ENCODE measurements at regions not wholly inside any gene's neighbourhood (a gene's known extent, or its start where the extent isn't known, plus 50 kb on each side); places are given as distances from the start of the nearest gene placed in this dataset.
"Not testable (repeated sequence)": the region's sequence is repeated elsewhere in the genome, so short reads cannot be mapped to it uniquely, and the experiment has no call there.

DNA sequence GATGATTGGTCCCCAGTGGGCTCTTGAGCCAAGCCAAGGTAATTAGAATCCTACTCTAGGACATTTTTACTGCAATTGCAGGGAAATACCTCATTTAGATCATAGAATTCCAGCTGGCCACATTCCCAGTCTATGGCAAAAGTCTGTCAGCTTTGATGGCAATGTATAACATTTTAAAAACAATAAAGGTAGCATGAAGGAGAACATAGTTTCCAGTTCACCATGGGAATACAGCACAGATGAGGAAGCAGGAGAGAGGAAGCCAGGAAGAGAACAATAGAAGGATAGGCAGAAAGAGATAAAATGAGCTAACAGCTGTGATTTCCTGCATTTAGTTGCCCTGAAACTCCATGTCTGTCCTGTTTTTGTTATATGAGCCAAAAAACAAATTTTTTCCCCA lies 897.3 kb upstream of the DDX18 start:
- POLR2A ChIA-PET, result no interaction called here
- CTCF ChIA-PET, result no interaction called here

DNA sequence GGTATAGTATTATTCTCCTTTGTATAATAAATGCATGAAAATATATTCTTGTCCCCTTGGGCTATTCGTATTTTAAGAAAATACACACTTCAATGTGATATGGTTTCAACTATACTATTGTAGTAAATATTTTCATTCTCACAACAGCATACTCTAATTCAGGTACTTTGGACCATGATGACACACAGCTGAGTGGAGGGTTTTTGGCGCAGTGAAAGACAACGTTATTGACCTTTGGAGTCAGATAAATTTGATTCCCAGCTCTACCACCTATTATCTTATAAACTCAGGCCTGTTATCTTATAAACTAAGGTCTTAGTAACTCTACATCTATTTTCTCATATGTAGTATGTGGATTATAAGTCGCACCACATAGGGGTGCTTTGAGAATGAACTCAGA lies 895.9 kb upstream of the DDX18 start:
- POLR2A ChIA-PET, result no interaction called here
- CTCF ChIA-PET, result no interaction called here

DNA sequence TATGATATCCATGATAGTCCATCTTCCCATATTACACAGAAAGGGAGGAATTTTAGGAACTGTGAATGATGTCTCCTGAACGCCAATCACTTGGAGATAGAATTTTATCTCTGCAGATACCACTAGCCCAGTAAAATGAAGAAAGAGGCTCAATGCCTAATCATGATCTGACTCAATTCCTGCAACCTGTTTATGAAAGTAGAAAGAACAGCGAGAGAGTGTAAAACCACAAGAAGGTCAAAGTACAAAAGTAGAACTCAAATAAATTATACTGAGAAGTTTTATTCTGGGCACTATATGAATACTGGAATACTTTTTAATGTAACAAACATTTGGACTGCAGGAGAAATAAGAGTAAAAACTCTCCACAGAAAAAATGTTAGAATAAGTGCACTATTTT lies 892.1 kb upstream of the DDX18 start:
- CTCF ChIA-PET, result no interaction called here

DNA sequence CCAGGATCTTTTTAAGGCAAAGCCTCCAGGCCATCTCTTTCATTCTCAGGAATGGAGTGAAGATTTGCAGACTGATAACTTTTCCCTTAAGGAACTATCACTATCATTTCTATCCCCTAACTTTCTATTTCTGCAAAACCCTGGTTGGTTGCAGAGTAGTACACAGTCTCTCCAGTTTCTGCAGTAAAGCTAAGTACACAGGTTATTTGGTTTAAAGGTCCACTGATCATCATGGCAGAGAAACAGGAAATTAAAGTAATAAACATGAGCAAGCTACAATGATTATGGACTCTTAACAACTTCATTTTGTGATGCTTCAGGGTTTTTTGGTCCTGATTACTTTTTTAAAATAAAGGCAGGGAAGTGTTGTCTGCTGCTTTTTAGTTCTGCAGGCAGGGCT lies 890.0 kb upstream of the DDX18 start:
- ChIA-PET POLR2A (no interaction called here), CTCF (no interaction called here)

More for the DNA sequence above, 892.1 kb upstream of the DDX18 start:
- POLR2A ChIA-PET, result no interaction called here

DNA sequence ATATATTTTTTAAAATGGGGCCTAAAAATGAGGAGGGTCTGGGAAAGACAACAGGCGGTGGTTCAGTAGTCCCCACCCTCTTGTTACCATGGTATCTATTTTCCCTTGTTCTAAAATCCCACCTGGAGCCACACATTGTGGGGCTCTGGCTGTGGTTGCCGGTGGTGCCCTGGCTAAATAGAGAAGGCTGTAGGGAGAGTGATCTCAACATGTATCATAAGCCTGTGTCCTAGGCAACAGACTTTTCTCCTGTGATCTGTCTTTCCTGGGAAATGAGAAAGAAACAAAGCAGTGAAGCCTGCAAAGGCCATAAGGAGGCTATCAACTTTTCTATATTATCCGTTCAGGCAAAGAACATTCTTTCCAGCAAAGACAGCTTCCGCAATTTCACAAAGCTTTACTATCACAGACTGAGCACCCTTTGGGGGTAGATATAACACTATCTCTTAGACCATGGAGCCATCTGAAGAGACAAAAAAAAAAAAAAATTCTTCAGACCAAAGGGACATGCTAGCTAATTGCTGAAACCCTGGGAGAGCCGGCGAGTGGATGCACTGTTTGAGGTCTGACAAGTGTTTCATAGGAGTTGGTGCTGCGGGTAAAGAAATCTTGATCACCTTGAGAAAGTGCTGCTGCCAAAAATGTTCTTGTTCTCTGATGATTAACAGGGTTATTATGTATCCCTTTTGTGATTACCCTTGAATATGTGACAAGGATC lies 879.2 kb upstream of the DDX18 start:
- CTCF ChIA-PET, result interaction anchor here (0.7 kb wide), 1 partner anchor 1769 kb away, joined by 3 read pairs; no protein-coding TSS in a partner anchor
- POLR2A ChIA-PET, result no interaction called here

DNA sequence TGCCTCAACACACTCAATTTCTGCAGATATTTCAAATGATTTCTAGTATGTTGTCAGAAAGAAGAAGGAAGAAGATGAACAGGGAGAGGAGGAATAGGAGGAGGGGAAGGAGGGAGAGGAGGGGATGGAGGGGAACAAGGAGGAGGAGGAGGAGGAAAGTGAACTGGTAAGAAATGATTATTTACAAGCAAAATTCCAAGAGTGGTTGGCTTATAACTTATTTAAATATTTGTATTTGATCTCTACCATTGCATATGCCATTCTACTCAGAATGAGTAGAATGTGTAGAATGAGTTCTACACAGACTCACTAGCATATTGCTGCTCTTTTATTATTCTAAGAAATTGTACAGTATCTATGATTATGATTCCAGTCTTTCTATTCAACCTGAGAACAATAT lies 866.2 kb upstream of the DDX18 start:
- ChIA-PET POLR2A (no interaction called here), CTCF (no interaction called here)

DNA sequence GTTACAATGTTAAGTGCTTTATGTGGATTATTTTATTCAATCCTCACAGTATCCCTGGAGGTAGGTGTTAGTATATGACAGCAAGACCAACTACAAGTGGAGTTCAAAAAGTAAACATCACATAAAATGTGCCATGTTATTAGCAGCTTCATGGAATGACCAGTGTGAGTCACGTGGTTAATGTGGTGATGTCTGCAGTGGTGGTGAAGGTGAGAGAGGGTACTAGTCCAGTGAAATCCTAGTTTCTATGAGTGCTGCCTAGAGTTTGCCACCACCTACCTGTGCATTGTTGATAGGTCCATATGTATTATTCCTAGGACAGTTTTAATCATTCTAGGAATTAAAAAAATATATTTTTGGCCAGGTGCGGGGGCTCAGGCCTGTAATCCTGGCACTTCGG lies 865.2 kb upstream of the DDX18 start:
- POLR2A ChIA-PET, result no interaction called here

DNA sequence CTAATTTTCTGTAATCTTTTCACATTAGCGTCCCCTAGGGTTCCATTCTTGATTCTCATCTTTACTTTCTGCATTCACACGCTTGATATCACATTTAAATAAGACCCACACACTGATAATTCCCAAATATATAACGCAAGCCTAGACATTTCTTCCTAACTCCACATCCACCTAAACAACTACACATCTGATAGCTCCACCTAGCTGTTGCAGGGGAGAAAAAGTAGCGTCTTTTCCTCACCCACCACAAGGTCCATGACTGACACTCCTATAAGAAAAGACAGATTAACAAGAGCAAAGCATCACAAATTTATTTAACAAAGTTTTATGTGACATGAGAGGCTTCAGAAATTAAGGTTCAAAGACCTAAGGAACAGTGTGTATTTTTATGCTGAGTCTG lies 862.2 kb upstream of the DDX18 start:
- ChIA-PET POLR2A (no interaction called here), CTCF (no interaction called here)

More for the DNA sequence above, 865.2 kb upstream of the DDX18 start:
- CTCF ChIA-PET, result no interaction called here

DNA sequence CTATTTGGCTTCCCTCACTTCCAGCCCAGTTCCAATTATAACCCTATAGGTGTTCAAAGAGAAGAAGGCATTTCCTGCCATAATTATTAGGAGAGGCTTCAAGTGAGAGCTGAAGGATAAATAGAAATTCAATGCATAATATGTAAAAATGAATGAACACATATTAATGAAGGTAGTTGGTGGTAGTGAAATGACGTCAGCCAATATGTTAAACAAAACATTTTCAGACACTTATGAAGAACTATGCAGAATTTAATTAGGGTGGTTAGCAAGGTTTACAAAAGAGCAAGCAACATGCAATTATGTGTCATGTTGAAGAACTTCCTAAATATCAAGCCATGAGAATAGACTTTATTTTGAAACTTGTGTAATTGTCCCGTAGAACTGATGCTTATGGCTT lies 858.8 kb upstream of the DDX18 start:
- ChIA-PET POLR2A (no interaction called here), CTCF (no interaction called here)

DNA sequence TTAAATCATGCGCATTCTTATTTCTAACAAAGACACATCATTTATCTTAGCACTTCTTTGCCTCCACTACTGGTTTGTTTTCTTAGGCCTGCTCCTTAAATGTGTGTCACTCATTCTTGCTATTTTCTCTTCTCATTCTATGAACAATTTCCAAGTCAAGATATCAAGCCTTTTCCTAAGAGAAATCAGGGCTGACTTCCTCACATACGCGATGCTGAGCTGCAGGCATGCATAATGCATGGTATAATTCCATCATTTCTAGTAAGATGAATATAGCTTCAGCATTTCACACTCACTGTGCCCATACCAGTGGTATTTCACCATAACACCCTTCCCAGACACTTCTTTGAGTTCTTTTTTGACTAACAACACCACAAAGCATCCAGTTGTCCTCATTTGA lies 838.9 kb upstream of the DDX18 start:
- CTCF ChIA-PET, result no interaction called here
- POLR2A ChIA-PET, result no interaction called here

DNA sequence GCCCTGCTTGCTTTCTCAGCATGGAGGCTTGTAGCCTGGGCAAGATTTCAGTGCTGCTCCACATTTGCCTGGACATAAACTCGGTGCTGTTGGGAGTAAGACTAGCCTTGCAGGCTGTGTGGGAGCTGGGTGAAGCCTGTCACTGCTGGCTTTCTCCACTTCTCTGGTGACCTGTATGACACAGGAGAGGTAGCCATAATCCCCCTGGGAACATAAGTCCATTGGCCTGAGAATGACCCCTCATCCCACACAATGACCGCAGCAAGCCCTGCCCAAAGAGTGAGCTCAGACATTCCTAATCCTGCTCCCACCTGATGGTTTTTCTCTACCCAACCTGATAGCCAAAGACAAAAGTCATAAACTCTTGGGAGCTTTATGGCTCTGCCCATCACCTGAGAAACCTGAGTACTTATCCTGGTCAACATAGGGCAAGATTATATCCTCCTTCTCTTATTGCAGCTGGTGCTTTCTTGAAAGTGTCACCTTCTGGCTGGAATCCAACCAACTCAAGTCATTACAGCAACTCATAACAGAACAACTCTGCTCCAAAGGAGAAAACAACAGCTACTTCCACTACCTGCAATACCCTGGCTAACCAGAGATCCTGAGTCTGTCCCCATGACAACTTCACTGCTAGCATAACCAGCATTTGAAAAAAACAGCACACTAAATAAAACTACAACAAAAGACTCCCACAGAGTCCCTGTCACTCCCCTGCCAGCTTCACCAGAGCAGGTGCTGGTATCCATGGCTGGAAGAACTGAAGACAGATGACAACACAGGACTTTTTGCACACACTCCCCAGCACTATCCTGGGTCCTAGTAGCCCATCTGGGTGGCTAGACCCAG lies 834.4 kb upstream of the DDX18 start:
- ChIA-PET CTCF (no interaction called here), POLR2A (no interaction called here)

DNA sequence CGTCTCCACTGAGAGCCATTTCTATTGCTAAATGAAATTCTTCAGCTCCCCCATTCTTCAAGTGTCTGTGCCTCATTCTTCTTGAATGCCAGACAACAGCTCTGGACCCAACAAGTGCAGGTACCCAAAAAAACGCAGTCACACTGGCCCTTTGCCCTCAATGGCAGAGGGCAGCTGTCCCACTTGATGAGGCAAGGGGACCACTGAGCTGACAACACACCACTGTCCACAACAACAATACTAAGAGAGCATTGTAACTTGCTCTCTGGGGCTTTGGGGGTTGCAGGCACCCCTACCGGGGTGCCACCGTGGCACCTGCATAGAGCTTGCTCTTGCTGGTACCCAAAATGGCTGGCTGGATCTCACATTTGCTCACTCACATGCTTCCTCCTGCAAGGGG lies 827.0 kb upstream of the DDX18 start:
- ChIA-PET POLR2A (no interaction called here), CTCF (no interaction called here)

DNA sequence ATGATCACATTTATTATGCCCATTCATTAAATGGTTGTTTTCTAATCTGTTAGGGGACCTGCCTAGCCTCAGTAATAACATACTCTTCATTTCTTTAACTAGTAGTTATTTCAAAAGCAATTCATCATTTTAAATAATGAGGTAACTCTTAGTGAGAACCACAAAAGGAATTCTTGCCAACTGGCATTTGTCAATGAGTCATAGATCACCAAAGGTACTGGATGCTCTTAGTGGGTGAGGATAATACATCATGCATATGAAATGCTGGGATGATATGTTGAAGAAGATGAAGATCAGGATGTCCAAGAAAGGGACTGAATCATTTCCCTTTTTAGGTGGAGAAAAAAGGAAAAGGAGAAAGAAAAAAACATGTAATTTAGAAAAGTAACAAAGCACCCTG lies 826.2 kb upstream of the DDX18 start:
- CTCF ChIA-PET, result no interaction called here
- POLR2A ChIA-PET, result no interaction called here

DNA sequence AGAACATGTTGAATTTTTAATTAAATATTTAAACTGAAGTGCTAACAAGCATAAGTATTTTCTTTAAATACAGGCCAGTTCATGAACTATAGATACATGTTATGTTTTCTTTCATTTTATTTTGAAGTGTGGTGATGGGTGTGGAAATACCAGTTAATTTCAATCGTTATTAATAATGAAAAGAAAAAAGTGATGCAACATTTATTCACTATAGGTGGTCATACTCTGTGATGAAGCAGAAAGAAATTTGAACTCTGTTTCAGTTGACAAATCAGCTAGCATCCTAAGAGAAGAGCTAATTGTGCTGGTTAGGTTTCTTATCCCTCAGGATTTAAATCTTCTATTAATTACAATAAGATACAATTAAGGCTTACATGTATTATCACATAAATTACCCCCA lies 795.1 kb upstream of the DDX18 start:
- POLR2A ChIA-PET, result no interaction called here
- CTCF ChIA-PET, result no interaction called here

DNA sequence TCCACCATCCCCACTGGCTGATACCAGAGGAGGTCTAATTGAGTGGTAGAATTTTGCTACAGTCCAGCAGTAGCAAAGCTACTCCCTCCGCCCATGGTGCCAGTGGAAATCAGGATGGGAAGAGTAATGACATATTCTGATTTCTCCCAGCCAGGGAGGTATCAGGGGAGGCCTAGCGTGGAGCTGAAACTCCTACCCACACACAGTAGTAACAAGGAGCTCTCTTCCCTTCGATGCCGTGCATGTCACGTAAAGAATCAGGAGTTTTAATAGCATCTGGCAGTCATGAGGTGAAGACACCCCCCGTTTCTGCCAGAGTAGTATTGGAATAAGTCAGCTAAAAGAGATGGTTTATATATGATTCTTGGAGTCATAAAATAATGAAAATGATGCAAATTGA lies 786.8 kb upstream of the DDX18 start:
- ChIA-PET CTCF (no interaction called here), POLR2A (no interaction called here)

DNA sequence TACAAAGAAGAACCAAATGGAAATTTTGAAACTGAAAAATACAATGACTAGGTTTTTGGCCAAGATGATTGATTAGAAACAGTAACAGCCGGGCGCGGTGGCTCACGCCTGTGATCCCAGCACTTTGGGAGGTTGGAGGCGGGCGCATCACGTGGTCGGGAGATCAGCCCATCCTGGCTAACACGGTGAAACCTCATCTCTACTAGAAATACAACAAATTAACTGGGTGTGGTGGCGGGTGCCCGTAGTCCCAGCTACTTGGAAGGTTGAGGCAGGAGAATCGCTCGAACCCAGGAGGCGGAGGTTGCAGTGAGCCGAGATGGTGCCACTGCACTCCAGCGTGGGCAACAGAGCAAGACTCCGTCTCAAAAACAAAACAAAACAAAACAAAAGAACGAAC lies 785.8 kb upstream of the DDX18 start:
- CTCF ChIA-PET, POLR2A ChIA-PET: not testable (repeated sequence)

DNA sequence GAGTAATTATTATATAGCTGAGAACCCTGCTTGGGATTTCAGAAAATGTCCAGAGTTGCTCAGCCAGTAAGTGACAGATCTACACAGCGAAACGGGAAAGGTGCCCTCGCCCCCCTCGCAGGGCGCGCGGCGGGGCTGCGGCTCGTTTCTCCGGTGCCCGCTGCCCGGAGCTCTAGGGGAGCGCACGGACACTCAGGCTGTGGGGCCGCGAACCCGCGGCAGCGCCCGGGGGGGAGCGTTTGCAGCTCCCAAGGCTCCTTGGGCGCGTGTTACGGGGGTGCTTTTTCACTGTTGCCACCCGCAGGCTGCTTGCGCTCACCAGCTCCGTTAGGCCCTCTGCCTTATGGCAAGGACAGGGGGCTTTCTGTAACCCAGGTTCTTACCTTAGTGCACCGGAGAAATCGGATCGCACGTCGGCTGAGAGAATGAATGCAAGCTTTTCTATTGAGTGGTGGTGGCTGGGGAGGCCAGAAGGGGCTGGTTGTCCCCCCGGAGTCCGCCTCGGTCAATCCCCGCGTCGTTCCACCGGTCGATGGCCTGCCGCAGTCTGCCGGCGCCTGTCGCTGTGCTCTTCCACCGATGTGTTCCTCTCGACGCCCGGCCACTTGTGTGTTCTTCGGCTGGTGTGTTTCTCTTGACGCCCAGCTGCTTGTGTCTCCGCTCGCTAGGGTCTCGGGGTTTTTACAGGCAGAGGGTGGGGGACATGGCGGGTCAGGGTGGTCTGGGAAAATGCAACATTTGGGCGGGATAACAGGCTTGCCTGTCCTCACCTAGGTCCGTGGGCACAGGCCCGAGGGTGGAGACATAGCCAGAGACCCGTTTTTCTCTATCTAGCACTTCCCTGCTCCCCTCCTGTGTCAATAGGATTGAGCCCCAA lies 758.8 kb upstream of the DDX18 start:
- POLR2A ChIA-PET, result no interaction called here
- CTCF ChIA-PET, result no interaction called here

DNA sequence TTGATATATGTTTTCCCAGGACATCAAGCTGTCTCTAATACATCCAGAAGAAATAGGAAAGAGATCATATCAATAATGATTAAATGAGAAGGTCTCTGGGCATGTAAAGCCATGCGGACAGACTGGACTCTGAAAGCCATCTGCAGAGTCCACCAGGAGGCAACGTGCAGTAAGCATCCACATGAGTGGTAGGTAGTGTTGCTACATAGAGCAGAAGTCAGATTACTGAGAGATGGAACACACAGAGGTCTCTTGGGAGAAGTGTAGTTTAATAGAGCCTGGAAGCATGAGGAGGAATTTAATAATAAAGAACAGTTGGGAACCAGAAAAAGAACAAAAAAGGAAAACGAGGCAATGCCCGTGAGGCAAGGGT lies 758.1 kb upstream of the DDX18 start:
- POLR2A ChIA-PET, result no interaction called here
- CTCF ChIA-PET, result no interaction called here

DNA sequence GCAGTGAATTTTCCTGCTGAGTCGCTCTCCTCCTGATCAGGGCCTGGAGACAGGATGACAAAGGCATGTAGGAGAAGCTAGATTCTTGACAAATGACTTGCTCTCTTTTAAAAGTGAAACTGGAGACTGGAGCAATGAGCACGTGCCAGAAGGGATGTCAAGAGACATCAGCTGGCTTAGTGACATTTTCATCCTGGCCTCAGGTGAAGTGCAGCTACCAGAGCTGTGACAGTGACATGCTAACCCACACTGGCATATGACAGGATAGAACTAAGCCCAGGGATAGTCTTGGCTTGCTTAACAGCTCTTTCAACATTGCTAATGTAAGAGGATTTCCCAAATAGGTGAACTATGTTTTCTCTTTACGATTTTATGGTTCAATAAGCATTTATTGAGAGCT lies 757.5 kb upstream of the DDX18 start:
- ChIA-PET CTCF (no interaction called here), POLR2A (no interaction called here)

DNA sequence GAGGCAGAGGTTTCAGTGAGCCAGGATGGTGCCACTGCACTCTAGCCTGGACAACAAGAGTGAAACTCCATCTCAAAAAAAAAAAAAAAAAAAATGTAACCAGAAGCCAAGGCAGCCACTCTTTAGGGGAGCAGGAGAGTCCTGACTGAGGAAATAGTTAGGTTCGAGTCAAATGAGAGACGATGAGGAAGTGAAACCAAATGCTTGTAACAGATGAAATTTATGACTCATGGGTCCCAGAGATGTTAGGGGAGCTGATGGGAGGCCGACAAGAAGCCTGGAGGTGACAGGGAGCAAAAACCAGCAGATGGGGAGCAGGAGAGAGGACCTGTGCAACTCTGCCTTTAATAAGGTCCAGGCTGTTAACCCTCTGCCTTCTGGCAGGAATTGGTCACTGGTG lies 756.1 kb upstream of the DDX18 start:
- POLR2A ChIA-PET, result no interaction called here
- CTCF ChIA-PET, result no interaction called here

DNA sequence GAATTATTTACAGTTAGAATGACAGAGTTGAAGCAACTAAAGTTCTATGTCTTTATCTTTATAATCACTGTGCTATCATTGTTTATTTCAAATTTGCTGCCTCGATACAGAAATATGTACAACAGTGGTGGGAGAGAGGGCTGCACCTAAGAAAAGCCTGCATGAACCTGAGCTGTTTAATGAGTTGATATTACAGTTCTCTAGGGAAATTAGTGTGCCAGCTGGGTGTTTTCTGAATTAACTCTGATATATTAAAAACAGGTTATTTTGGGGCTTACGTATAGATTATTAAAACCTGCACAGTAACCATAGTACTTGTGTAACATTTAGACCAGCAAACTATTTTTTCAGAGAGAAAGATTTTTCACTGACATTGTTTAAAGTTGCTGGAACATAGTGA lies 750.5 kb upstream of the DDX18 start:
- ChIA-PET POLR2A (no interaction called here), CTCF (no interaction called here)
